ENCODE measurements at regions not wholly inside any gene's neighbourhood (a gene's known extent, or its start where the extent isn't known, plus 50 kb on each side); places are given as distances from the start of the nearest gene placed in this dataset.
A peak's percentile ranks its signal among the peaks of the same experiment; 100 is the strongest.

DNA sequence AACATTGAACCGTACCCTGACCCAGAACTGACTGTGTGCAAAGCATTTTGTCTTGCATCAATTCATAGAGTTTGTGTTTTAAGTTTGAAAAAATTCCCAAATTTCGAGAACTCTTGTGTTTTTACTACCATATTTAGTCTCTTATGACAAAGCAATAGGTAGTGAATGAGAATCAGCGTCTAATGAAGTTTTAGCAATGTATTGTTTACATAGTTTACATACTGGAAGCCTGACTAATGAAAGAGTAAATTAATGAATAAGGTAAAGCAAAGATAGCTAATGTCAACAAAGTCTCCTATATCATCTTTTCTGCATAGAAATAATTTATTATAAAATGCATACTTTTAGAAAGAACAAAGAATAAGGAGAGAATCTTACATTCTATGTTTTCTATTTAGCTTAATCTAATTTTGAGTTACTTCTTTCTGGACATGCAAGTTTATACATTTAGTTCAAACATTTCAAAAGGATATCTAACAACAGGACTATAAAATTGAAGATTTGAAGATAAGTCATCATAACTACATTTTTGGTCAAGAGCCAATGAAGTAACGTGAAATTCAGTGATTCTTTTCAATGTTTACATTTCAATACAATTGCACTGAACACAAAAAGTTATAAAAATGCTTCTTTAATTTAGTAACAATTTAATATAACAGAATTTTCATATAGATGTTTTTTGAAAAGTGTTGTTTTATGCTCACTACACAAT, 1943.7 kb downstream of the NCAM2 start:
- DNase-seq, result no peak

DNA sequence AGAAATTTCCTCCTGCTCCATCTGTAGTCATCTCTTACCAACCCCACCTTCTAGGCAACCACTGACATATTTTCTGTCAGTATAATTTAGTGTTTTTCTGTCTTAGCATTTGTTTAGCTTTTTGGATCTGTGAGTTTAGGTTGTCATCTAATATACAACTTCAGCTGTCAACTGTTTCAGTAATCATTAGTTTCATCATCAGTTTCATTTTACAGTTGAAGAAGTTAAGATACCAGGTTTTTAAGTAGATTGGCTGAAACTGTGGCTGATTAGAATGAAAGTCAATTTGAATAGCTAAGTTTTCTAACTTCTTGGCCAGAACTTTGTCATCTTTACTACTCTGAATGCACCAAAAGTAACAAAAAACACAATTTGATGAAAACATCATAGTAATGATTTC, 1957.3 kb downstream of the NCAM2 start:
- DNase-seq, result no peak

DNA sequence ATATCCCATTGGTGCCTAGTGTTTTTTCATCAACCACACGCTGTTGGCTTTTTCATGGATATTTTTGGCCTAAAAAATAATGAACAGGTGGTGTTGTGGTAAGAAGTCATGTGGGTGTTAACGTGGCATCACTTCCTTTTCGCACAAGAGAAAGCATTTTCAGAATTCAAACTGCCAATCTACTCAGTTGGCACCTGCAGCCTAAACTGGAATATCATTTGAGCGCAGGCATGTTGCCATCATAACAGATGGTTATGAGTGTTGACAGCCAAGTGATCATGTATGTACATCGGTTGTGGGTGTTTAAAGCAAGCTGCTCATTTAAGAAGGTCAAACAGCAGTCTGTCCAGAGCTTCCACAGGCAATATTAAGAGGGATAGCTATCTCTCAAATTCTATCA, 1963.0 kb downstream of the NCAM2 start:
- peak; percentile 3 to 10 for DNase-seq

DNA sequence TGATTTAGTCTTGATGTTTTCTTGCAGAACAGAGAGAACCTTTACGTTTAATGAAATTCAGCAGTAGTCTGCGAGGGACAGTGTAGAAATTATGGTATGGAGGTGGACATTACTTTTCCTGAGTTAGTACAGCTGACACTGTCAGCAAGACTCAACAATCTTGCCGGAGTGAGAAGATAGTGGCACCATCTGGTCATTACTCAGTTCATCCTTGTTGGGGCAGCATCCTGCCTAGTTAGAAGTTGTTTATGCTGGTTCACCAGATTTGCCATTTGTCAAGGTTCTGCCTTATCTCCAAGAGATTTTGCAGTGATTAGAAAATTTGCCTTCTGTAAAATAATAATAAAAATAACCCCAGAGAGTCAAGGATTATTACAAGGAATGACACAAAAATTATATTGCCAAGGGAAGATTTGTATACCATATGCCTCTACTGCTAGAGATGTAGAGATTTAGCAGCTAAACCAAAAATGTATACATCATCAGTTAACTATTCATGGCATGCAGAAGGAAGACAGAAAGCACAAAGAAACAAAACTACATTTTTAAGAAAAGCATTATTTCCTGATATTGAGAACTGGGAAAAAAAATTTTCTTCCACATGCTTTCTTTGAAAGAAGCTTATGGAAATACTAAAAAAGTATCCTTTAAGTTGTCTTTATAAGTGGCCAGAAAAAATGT, 1967.4 kb downstream of the NCAM2 start:
- no peak for DNase-seq

DNA sequence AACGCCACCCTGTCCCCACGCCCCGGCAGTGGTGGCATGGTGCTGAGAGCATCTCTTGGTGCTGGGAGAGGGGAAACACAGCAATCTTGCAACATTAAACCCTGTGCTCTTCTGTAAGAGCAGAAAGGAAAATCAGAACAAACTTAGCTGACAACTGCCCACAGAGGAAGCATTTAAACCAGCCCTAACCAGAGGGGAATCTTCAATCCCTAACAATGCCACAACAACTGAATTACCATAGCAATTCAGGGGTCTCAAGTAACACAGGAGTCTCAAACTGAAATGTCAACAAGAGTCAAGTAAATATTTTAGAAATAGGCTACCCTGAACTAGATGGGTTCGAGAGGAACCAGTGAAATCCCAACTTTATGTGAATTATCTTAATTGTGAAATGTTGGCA, 1983.6 kb downstream of the NCAM2 start:
- DNase-seq, result no peak

DNA sequence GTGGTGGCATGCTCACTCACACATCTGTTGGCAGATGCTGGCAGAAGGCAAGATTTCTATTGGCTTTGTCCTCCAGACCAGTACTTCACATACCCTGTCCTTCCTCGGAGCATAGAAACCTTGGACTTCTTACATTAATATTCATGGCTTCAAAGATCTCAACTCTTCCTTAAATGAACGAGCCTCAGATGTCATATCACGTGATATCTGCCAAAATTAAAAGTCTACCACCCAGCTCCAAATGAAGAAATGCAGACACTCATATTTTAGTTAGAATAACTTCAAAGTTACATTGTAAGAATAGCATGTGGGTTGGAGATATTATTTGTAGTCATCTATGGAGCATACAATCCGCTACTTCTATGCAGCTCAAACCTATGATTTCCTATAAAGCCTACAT, 1994.9 kb downstream of the NCAM2 start:
- DNase-seq, result no peak

DNA sequence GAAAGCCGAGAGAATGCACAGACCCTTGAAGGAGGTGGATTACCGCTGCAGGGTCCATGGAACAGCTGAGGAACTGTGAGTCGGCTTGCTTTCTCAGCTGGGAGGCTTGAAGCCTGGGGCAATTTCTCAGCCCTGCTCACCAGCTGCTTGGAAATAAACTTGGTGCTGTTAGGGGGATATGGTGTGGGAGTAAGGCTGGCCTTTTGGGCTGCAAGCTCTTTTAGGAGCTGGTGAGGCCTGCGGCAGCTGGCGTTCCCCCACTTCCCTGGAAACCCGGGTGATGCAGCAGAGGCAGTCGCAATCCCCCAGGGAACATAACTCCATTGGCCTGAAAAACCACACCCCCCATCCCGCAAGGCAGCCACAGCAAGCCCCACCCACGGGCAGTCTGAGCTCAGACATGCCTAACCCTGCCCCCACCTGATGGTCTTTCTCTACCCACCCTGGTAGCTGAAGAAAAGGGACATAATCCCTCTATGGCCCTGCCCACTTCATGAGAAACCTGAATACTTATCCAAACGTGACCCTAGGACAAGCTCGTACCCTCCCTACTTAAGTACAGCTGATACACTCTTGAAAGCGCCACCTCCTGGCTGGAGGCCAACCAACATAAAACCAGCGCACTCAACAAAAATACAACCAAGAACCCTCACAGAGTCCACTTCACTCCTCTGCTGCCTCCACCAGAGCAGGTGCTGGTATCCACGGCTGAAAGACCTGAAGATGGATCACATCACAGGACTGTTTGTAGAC, 1995.8 kb downstream of the NCAM2 start:
- peak; percentile 87 to 88 for DNase-seq

DNA sequence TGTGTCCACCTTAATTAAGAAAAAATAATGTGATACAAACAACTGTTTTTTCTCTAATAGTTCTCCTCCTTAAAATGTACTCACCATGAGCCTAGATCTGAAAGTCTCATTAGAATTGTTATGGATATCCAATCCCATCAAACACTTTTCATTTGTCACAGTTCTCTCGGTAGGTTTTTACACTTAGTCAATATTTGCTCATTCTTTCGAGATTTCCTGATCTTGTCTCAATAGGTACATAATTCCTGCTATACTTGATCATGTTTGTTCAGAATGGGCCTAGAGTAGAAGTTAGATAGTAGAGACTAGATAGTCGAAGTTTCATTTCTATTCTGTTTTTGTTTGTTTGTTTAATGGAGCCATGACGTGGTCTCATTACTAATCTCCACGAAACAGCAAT, 2005.7 kb downstream of the NCAM2 start:
- no peak for DNase-seq

DNA sequence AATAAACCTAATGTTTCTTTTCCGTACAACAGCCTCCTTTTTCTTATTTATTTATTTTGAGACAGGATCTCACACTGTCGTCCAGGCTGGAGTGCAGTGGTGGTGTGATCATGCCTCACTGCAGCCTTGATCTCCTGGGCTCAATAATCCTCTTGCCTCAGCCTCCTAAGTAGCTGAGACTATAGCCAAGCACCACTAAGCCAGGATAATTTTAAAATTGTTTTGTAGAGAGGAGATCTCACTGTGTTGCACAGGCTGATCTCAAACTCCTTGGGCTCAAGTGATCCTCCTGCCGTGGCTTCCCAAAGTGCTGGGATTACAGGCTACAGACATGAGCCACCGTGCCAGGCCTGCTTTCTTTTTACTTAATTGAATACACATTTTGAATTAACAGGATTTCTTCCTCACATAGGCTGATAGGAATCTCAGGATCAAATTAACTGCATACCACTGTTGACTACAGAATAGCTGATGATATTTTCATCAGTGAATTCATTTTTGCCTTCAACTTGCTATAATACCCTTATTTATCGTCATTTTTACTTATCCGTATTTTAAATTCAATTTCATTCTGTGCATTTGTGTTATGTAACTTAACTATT, 2010.5 kb downstream of the NCAM2 start:
- DNase-seq, result no peak

DNA sequence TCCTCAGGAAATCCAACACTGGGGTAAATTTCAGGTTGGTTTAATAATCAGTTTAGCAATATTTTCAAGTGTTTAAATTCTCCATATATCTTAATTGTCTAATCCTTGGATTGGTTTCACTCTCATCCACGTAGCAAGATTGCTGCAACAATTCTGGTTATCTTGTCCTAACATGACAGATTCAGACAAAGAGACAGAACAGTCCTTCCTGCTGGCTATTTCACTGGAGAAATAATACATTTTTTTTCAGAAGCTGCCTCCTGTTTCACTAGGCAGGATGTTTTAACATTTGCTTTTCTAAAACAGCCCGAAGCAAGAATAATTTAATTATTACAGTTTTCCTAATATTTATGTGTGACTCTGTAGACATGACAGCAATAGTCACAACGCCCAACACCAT, 2011.2 kb downstream of the NCAM2 start:
- no peak for DNase-seq

DNA sequence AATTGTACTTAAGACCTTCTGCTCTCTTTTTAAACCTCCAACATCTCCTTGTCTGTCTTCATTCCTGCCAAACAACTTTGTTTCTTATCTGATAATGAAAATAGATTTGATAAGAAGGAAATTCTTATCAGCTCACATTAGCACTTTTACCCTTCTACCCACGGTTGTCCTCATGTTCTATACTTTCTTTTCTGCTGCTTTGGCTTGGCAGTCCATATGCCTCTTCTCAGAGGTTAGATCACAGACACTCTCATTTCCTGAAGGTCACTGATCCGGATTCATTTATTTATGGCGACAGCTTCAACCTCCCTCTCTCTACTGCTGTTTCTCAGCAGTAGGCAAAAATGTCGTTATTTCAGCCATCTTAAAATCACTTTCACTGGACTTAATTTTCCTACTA, 2015.8 kb downstream of the NCAM2 start:
- DNase-seq, result no peak

DNA sequence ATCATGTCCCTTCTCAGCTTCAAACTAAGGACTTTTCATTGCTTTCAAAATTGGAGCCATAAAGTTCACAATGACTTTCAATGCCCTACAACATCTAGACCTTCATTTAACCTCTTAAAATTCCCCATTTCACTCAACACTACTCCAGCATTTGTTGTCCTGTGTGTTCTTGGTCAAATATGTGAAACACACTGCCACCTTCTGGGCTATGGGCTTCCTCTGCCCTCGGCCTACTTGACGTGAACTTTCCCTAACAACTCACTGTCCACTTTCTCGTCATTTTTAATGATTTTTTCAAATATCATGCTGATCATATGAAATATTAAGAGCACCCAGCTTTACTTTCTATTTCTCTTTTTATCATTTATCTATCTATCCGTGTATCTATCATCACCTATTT, 2018.4 kb downstream of the NCAM2 start:
- DNase-seq, result peak; percentile 32 to 48

DNA sequence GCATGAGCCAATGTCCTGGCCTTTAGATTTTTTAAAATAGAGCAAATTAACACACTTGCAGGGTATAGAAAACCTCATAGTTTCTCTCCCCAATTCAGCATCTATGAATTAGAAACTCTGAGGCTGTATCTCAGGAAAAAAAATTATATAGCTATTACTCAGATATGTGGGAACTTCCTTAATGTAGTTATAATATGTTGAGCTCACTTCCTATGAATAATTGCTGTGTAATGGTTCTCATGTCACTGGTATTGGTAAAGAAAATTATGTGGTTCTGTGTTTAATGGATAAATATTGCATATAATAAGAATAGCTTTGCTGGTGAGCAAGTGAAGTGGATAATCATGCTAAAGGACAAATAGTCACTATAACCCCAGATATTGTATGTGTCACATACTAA, 2019.8 kb downstream of the NCAM2 start:
- DNase-seq, result no peak

DNA sequence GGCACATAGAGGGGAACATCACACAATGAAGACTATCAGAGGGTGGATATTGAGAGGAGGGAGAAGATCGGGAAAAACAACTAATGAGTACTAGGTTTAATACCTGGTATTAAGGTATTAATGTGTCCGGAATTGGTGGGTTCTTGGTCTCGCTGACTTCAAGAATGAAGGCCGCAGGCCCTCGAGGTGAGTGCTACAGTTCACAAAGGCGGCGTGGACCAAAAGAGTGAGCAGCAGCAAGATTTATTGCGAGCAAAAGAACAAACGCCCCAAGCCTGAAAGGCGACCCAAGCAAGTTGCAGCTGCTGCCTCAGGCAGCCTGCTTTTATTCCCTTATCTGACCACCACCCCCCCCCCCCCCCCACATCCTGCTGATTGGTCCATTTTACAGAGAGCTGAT, 2022.8 kb downstream of the NCAM2 start:
- no peak for DNase-seq

DNA sequence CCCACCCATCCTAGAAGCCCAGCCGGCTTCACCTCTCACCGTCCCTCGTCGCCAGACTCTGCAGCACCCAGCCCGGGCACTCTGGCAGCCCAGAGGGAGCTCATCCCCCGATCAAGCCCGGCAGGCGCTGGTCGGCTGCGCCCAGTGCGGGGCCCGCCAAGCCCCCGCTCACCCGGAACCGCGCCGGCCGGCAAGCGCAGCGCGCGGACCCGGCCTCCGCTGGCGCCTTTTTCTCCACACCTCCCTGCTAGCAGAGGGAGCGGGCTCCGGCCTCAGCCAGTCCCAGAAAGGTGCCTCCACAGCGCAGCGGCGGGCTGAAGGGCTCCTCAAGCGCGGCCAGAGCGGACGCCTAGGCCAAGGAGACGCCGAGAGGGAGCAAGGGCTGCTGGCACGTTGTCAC, 2023.3 kb downstream of the NCAM2 start:
- no peak for DNase-seq

DNA sequence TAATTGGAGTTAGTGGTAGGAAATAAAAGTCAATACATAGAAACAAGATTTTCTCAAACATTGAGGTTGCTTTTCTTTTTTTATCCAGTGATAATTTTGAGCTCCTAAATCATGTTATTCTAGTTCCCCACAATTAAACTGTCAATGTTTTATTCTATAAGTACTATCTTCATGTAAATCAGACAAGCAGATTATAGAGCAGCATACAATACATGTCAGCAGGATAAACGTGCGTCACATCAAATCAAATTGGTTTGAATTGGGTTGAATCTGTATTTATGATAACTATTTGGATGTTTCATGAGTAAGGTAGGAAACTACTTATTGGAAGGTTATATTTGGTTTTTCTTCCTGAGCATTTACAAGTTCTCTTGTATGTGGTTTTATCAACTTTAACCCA, 2028.7 kb downstream of the NCAM2 start:
- DNase-seq, result no peak

DNA sequence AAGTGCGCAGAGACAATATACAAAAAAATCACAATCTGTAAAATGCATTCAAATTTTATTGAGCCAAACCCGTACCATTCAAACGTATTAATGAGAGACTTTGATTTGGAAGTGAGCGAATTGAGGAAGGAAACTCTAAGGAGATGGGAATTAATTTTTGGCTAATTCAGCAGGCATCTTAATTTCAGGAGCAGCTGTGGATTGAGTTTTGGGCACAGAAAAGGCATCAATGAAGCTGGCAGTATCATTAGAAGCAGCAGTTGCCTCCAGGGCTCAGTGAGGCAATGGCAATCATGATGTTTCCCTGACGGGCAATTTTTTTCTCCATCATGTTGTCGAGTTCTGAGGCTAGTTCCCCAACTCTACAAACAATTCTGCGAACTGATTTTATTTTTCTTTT, 2041.6 kb downstream of the NCAM2 start:
- DNase-seq, result no peak

DNA sequence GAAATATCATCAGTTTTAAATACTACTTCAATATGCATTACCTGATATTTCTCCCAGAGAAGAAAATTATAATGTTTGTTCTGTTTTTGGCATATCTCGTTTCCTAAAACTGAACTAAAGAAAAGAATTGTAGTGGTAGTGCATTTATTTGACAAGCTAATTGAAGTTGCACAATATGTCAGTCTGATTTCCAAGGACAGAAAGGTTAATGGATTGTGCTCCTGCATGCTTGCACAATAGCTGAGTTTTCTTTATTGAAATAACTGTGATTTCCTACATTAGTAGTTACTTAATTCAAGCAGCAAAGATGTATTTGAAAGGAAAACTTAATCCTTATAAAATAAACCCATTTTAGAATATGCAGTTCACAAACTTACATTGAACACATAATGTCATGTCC, 2047.7 kb downstream of the NCAM2 start:
- no peak for DNase-seq

DNA sequence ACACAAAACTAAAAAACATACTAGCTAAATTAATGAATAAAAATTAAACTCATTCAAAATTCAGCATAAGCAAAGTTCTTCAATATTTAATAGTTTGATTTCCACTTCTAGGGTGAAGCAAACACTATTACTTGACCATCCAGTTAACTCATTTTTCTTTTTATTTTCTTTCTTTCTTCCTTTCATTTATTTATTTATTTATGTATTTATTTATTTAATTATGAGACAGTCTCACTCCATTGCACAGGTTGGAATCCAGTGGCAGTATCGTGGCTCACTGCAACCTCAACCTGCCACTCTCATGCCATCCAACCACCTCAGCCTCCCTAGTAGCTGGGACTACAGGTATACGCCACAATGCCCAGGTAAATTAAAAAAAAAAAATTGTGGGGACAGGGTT, 2069.5 kb downstream of the NCAM2 start:
- no peak for DNase-seq

DNA sequence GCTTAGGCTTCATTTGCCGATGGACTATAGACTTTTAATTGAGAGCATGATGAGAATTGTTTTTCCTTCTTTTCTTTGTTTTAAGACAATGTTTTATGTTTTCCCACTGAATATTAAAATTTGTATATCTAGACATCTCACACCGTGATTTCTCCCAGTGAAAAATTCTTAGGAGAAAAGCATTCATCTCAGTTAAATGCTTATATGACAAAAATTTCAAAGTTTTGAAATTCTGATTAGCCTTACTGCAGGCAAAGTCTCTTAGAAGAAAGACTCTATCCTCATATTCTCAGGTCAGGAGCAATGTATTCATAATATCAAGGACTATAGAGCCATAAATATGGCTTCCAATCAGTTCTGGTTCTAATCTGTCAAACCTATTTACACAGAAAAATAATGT, 2085.0 kb downstream of the NCAM2 start:
- DNase-seq, result no peak

DNA sequence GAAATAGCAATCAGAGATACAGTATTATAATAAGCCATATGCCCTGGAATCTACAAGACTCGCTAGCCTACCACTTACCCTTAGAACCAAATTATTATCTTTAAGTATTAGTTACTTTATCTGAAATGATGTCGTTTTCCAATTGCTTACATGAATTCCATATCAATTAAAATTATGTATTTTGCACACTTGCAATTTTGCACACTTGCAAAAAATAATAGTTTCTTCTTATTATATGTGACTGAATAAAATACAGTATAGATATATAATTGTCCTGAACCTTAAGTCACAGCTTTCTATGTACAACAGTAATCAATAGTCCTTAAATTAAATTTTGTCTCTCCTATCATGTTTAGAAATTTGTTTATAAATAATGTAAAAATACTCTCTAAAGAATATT, 2095.1 kb downstream of the NCAM2 start:
- no peak for DNase-seq

DNA sequence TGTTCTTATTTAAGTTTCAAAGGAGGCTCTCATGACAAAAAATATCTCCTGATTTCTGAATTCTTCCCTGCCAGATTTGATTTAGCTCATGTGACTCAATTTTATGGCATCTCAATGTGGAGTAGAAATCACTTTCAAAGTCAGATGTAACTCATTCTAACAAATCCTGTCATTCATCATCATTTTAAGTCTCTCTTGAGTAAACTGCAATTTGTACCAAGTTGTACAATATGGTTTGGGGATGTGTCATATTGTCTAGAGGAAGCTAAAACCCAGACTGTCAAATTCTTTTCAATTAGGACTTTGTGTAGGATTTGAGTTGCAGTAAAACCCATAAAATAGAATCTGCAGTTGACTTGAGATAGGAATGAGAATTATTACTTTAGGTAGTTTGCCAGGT, 2101.0 kb downstream of the NCAM2 start:
- no peak for DNase-seq

DNA sequence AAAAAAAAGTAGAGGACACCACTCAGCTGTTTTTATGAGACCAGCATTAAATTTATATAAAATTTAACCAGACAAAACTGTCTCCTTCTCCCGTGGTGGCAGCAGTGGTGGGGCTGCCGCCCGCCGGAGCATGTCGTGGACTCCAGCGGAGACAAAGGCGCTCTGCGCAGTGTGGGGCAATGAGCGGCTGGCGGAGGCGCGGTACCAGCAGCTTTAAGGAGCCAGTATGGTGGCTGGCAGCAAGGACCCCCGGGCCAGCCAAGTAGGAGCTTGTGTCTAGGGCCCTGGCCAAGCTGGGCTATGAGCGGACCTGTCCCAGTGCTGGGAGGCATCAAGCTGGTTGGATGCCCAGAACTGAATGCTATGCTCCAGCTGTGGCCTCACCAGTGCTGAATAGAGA, 2102.9 kb downstream of the NCAM2 start:
- no peak for DNase-seq

DNA sequence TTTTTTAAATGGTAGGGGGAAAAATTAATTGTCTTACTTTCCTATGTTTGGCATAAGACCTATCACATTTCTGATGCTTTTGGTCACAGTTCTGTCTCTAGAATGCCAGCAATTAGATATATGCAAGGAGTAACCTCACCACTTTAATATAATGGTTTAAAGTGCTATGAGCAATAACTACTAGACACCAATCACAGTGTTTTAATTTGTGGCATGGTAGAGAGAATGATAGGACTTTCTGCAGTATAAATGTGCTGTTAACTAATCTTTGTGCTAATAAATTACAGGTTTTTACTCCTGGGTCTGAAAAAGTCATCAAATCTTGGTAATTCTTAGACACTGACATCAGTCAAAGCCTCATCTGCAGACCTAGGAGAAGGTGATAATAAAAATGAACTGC, 2110.3 kb downstream of the NCAM2 start:
- DNase-seq, result no peak
